ENCODE measurements at regions not wholly inside any gene's neighbourhood (a gene's known extent, or its start where the extent isn't known, plus 50 kb on each side); places are given as distances from the start of the nearest gene placed in this dataset.

DNA sequence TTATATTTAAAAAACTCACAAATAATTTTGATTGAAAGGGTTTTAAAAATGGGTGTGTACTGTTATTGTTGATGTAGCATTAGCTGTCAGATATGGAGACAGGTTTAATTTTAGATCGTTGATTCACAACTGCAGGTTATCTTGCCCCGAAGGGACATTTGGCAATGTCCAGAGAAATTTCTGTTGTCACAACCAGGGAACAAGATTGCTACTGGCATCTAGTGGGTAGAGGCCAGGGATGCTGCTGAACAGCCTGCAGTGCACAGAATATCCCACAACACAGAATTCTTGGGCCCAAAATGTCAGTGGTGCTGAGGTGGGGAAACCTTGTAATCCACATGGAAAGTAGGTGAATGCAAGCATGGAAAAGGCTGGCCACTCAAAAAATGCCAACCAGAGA, 114.9 kb downstream of the MAGEB17 start:
- Histone ChIP-seq H3K27ac (ENCODE audit: low read length) (no peak overlapping the region), H3K4me1 (ENCODE audit: control insufficient read depth, insufficient read depth, low read length) (no peaks in the 10 kb centered on the region)

DNA sequence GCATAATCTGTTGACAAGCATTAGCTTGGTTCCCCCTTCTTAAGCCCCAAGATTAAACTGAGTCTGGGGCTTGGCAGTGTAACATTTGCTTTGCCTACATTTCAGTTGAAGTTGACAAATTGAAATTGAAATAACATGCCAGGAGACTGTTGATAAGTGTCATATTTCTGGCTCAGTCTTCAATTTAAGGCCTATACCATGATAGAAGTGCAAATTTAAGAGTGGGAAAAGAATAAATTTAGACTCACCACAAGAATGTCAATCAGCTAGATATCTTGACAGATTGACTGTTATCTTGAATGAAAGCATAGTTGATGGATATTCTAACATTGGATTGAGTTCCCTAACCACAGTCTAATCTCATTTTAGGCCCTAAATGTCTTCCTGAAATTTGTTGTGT, 117.6 kb downstream of the MAGEB17 start:
- Histone ChIP-seq H3K36me3 (ENCODE audit: control insufficient read depth in 2 of 2, insufficient read depth in 2 of 2, low read length in 2 of 2) (no peaks in the 10 kb centered on the region), H3K9ac (ENCODE audit: low read length in 2 of 2) (no peak overlapping the region), H3K9me3 (ENCODE audit: control insufficient read depth in 2 of 2, low read length in 2 of 2) (no peaks in the 10 kb centered on the region), H3K4me3 (ENCODE audit: low read length in 2 of 2) (no peak overlapping the region), H3K4me1 (ENCODE audit: control insufficient read depth, insufficient read depth, low read length) (no peaks in the 10 kb centered on the region), H3K27me3 (ENCODE audit: control insufficient read depth in 1 of 2, insufficient read depth in 2 of 2, low read length in 2 of 2) (peaks cover 0 to 4% of the 10 kb centered on the region in 2 donors), H3K27ac (ENCODE audit: low read length) (no peak overlapping the region)

More for the DNA sequence above, 114.9 kb downstream of the MAGEB17 start:
- H3K27me3 ChIP-seq (ENCODE audit: control insufficient read depth in 1 of 2, insufficient read depth in 2 of 2, low read length in 2 of 2), result peaks cover 0 to 4% of the 10 kb centered on the region in 2 donors
- H3K9me3 ChIP-seq (ENCODE audit: control insufficient read depth in 2 of 2, low read length in 2 of 2), result no peaks in the 10 kb centered on the region
- H3K9ac ChIP-seq (ENCODE audit: low read length in 2 of 2), result no peak overlapping the region
- no peaks in the 10 kb centered on the region for H3K36me3 ChIP-seq (ENCODE audit: control insufficient read depth in 2 of 2, insufficient read depth in 2 of 2, low read length in 2 of 2)
- no peak overlapping the region for H3K4me3 ChIP-seq (ENCODE audit: low read length in 2 of 2)

DNA sequence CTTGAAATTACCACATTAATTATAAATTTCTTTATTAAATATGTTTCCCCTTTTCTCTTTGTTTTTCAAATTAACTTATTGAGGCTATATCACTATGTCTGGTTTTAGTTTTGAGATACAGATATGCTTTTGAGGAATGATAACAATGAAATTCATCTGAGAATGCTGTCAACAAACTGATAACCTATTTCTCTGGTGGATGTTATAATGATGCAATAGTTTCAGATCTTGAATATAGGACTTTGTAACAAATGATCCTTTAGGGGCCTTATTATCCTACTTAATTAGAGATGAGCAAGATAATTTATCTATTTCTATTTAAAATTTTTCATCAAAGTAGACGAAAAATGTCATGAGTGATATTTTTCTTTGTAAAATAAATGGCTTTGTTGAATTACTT, 123.7 kb downstream of the MAGEB17 start:
- Histone ChIP-seq H3K9me3 (ENCODE audit: control insufficient read depth in 2 of 2, low read length in 2 of 2) (no peaks in the 10 kb centered on the region), H3K4me3 (ENCODE audit: low read length in 2 of 2) (no peak overlapping the region), H3K4me1 (ENCODE audit: control insufficient read depth, insufficient read depth, low read length) (no peaks in the 10 kb centered on the region), H3K27me3 (ENCODE audit: control insufficient read depth in 1 of 2, insufficient read depth in 2 of 2, low read length in 2 of 2) (no peaks in the 10 kb centered on the region), H3K9ac (ENCODE audit: low read length in 2 of 2) (no peak overlapping the region), H3K36me3 (ENCODE audit: control insufficient read depth in 2 of 2, insufficient read depth in 2 of 2, low read length in 2 of 2) (no peaks in the 10 kb centered on the region), H3K27ac (ENCODE audit: low read length) (no peak overlapping the region)

DNA sequence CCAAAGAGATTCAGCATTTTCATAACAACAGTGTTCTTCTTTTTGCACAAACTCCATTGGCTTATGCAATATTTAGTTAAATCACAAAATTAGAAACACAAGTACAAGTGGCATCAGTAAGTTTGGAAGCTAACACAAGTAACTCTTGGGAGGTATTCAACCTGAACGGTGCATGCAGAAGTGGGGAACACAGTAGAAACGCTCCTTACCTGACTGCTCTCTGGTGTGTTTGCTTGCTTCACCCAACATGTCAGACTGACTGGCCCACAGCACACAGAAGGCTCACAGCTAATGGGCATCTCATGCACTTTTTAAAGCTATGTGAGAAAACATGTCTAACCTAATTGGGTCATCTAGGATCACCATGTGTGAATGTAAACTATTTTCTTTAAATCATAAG, 133.6 kb downstream of the MAGEB17 start:
- no peak overlapping the region for H3K9ac ChIP-seq (ENCODE audit: low read length in 2 of 2)
- no peak overlapping the region for H3K27ac ChIP-seq (ENCODE audit: low read length)
- no peaks in the 10 kb centered on the region for H3K36me3 ChIP-seq (ENCODE audit: control insufficient read depth in 2 of 2, insufficient read depth in 2 of 2, low read length in 2 of 2)
- no peak overlapping the region for H3K4me3 ChIP-seq (ENCODE audit: low read length in 2 of 2)
- H3K4me1 ChIP-seq (ENCODE audit: control insufficient read depth, insufficient read depth, low read length), result no peaks in the 10 kb centered on the region
- H3K9me3 ChIP-seq (ENCODE audit: control insufficient read depth in 2 of 2, low read length in 2 of 2), result no peaks in the 10 kb centered on the region
- H3K27me3 ChIP-seq (ENCODE audit: control insufficient read depth in 1 of 2, insufficient read depth in 2 of 2, low read length in 2 of 2), result no peaks in the 10 kb centered on the region

DNA sequence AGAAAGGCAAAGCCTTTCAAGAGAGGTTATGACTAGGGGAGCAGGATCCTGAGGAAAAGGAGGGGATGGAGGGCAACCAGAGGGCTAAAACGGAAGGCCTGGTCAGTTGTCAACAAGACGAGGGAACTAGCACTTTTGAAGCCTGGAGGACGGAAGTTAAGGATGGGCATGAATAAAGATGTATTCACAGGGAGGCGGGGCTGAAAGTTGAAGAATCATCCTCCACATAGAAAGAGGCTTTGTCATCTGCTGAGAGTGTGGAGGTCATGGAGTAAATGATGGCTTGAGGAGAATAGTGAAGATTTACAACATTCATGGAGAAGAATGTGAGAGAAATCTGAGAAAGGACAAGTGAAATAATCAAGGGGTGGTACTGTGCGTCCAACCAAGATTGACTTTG, 137.5 kb downstream of the MAGEB17 start:
- Histone ChIP-seq H3K27me3 (ENCODE audit: control insufficient read depth in 1 of 2, insufficient read depth in 2 of 2, low read length in 2 of 2) (no peaks in the 10 kb centered on the region), H3K9me3 (ENCODE audit: control insufficient read depth in 2 of 2, low read length in 2 of 2) (no peaks in the 10 kb centered on the region), H3K4me3 (ENCODE audit: low read length in 2 of 2) (no peak overlapping the region), H3K36me3 (ENCODE audit: control insufficient read depth in 2 of 2, insufficient read depth in 2 of 2, low read length in 2 of 2) (no peaks in the 10 kb centered on the region), H3K27ac (ENCODE audit: low read length) (no peak overlapping the region), H3K9ac (ENCODE audit: low read length in 2 of 2) (no peak overlapping the region), H3K4me1 (ENCODE audit: control insufficient read depth, insufficient read depth, low read length) (no peaks in the 10 kb centered on the region)

DNA sequence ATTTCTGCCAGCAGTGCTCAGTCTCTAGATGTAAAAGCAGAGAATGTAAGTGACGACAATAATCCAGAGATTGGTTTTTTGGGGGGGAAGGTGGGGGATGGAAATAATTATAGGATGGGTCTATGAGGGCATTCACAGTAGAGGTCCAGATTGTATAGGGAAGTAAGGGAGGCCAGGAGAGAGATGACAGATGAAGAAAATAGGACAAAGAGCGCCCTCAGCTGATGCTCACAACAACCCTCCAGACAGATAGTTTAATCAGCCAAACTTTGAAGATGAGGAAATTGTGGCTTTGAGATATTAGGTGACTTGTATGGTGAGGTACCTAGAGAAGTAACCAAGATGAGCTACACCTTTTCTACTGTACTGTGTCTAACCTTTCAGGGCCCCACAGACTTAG, 137.9 kb downstream of the MAGEB17 start:
- Histone ChIP-seq H3K9ac (ENCODE audit: low read length in 2 of 2) (no peak overlapping the region), H3K4me3 (ENCODE audit: low read length in 2 of 2) (no peak overlapping the region), H3K27me3 (ENCODE audit: control insufficient read depth in 1 of 2, insufficient read depth in 2 of 2, low read length in 2 of 2) (no peaks in the 10 kb centered on the region), H3K9me3 (ENCODE audit: control insufficient read depth in 2 of 2, low read length in 2 of 2) (no peaks in the 10 kb centered on the region), H3K27ac (ENCODE audit: low read length) (no peak overlapping the region), H3K36me3 (ENCODE audit: control insufficient read depth in 2 of 2, insufficient read depth in 2 of 2, low read length in 2 of 2) (no peaks in the 10 kb centered on the region), H3K4me1 (ENCODE audit: control insufficient read depth, insufficient read depth, low read length) (no peaks in the 10 kb centered on the region)

DNA sequence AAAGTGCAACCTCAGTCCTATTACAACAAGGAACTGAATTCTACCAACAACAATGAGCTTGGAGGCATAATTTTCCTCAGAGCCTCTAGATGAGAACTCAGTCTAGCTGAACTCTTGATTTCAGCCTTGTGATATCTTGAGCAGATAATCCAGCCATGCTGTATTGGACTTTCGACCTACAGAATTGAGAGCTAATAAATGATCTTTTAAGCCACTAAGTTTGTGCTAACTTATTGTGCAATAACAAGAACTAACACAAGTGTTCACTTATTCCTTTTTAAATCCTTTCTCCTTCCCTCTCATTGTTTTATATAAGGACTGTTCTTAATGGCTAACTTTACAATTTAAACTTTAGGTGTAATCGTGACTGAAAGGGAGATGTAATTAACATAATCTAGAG, 140.7 kb downstream of the MAGEB17 start:
- no peak overlapping the region for H3K9ac ChIP-seq (ENCODE audit: low read length in 2 of 2)

DNA sequence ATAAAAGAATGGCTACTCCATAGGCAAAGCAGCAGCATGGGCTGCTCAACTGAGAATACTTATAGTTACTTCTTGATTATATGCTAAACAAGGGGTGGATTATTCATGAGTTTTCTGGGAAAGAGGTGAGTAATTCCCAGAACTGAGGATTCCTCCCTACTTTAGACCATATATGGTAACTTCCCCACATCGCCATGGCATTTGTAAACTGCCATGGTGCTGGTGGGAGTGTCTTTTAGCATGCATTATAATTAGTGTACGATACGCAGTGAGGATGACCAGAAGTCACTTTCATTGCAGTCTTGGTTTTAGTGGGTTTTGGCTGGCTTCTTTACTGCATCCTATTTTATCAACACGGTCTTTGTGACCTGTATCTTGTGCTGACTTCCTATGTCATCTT, 141.5 kb downstream of the MAGEB17 start:
- Histone ChIP-seq H3K4me3 (ENCODE audit: low read length in 2 of 2) (no peak overlapping the region), H3K36me3 (ENCODE audit: control insufficient read depth in 2 of 2, insufficient read depth in 2 of 2, low read length in 2 of 2) (no peaks in the 10 kb centered on the region), H3K27me3 (ENCODE audit: control insufficient read depth in 1 of 2, insufficient read depth in 2 of 2, low read length in 2 of 2) (no peaks in the 10 kb centered on the region), H3K9me3 (ENCODE audit: control insufficient read depth in 2 of 2, low read length in 2 of 2) (no peaks in the 10 kb centered on the region), H3K27ac (ENCODE audit: low read length) (no peak overlapping the region), H3K9ac (ENCODE audit: low read length in 2 of 2) (no peak overlapping the region), H3K4me1 (ENCODE audit: control insufficient read depth, insufficient read depth, low read length) (no peaks in the 10 kb centered on the region)

More for the DNA sequence above, 140.7 kb downstream of the MAGEB17 start:
- Histone ChIP-seq H3K4me3 (ENCODE audit: low read length in 2 of 2) (no peak overlapping the region), H3K27ac (ENCODE audit: low read length) (no peak overlapping the region), H3K36me3 (ENCODE audit: control insufficient read depth in 2 of 2, insufficient read depth in 2 of 2, low read length in 2 of 2) (no peaks in the 10 kb centered on the region), H3K9me3 (ENCODE audit: control insufficient read depth in 2 of 2, low read length in 2 of 2) (no peaks in the 10 kb centered on the region), H3K4me1 (ENCODE audit: control insufficient read depth, insufficient read depth, low read length) (no peaks in the 10 kb centered on the region), H3K27me3 (ENCODE audit: control insufficient read depth in 1 of 2, insufficient read depth in 2 of 2, low read length in 2 of 2) (no peaks in the 10 kb centered on the region)

DNA sequence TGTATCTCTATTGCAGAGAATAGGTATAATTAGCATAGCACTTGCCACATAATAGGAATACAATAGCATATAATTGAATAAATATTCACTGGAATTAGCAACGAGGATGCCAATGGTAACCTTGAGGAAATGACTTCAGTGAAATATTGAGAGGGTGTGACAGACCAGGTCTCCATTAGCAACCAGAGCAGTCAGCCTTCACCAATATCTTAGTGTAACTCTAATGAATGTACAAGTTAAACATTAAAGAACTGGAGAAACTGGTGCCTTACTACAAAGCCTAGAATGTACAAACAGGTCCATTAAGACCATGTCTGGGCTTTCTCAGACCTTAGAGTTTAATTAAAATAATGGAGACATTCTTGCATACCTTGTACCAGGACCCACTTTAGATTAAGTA, 143.0 kb downstream of the MAGEB17 start:
- Histone ChIP-seq H3K9ac (ENCODE audit: low read length in 2 of 2) (no peak overlapping the region), H3K4me3 (ENCODE audit: low read length in 2 of 2) (no peak overlapping the region), H3K4me1 (ENCODE audit: control insufficient read depth, insufficient read depth, low read length) (no peaks in the 10 kb centered on the region), H3K36me3 (ENCODE audit: control insufficient read depth in 2 of 2, insufficient read depth in 2 of 2, low read length in 2 of 2) (no peaks in the 10 kb centered on the region), H3K9me3 (ENCODE audit: control insufficient read depth in 2 of 2, low read length in 2 of 2) (no peaks in the 10 kb centered on the region), H3K27ac (ENCODE audit: low read length) (no peak overlapping the region), H3K27me3 (ENCODE audit: control insufficient read depth in 1 of 2, insufficient read depth in 2 of 2, low read length in 2 of 2) (no peaks in the 10 kb centered on the region)

DNA sequence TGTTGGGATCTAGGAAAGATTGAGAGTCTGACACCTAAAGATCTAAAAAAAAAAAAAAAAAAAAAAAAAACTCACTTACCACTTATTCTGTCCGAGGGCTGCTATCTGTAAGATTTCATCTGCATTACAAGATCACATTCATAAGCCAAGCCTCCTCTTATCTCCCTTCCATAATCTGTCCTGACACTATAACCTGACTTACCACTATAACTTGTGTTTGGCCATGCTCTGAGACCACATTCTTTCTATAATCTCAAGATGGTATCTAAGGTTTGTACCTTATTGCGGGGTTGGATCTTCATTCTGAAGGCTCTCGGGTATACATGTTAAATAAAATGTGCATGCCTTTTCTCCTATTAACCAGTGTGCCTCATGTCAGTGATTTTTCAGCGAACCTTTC, 144.4 kb downstream of the MAGEB17 start:
- H3K27ac ChIP-seq (ENCODE audit: low read length), result no peak overlapping the region
- H3K9me3 ChIP-seq (ENCODE audit: control insufficient read depth in 2 of 2, low read length in 2 of 2), result no peaks in the 10 kb centered on the region
- no peaks in the 10 kb centered on the region for H3K27me3 ChIP-seq (ENCODE audit: control insufficient read depth in 1 of 2, insufficient read depth in 2 of 2, low read length in 2 of 2)
- H3K4me1 ChIP-seq (ENCODE audit: control insufficient read depth, insufficient read depth, low read length), result no peaks in the 10 kb centered on the region
- H3K36me3 ChIP-seq (ENCODE audit: control insufficient read depth in 2 of 2, insufficient read depth in 2 of 2, low read length in 2 of 2), result no peaks in the 10 kb centered on the region
- no peak overlapping the region for H3K4me3 ChIP-seq (ENCODE audit: low read length in 2 of 2)
- no peak overlapping the region for H3K9ac ChIP-seq (ENCODE audit: low read length in 2 of 2)

DNA sequence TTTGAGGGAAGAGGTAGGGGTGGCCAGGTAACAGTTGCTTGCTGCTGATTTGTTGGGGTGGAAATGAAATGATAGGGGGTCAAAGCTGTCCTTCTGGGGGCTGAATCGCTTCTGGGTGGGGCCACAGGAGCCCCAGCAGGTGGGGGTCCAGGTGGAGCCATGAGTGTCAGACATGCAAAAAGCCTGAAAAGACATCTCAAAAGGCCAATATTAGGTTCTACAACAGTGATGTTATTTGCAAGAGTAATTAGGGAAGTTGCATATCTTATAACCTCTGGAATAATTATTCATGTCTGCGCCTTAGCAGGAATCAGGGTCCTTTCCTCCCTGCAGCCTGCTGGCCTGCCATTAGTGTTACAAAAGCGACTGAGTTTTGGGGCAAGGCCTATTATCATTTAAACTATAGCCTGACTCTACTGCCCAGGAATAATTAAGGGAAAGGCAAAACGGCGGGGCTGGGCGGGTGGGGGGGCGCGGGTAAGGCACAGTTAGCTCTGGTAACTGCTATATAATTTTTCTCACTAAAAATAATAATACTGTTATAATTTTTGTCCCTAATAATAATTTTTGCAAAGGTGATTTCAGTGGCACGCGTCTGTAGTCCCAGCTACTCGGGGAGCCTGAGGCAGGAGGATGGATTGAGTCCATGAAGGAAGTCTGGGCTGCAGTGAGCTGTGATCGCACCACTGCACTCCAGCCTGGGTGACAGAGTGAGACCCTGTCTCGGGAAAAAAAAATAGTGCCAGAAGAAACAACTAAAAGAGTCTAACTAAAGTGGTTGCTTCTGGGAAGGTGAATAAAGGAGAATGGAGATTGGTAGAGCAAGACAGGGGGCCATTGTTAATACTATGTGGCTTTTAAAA, 145.7 kb downstream of the MAGEB17 start:
- no peak overlapping the region for H3K4me3 ChIP-seq (ENCODE audit: low read length in 2 of 2)
- no peaks in the 10 kb centered on the region for H3K36me3 ChIP-seq (ENCODE audit: control insufficient read depth in 2 of 2, insufficient read depth in 2 of 2, low read length in 2 of 2)
- no peaks in the 10 kb centered on the region for H3K27me3 ChIP-seq (ENCODE audit: control insufficient read depth in 1 of 2, insufficient read depth in 2 of 2, low read length in 2 of 2)
- H3K9ac ChIP-seq (ENCODE audit: low read length in 2 of 2), result no peak overlapping the region
- no peaks in the 10 kb centered on the region for H3K4me1 ChIP-seq (ENCODE audit: control insufficient read depth, insufficient read depth, low read length)
- no peak overlapping the region for H3K27ac ChIP-seq (ENCODE audit: low read length)
- no peaks in the 10 kb centered on the region for H3K9me3 ChIP-seq (ENCODE audit: control insufficient read depth in 2 of 2, low read length in 2 of 2)

All from stomach smooth muscle (tissue), 2 donors.